ENCODE measurements at regions not wholly inside any gene's neighbourhood (a gene's known extent, or its start where the extent isn't known, plus 50 kb on each side); places are given as distances from the start of the nearest gene placed in this dataset.

- ChIA-PET POLR2A (no interaction called here), CTCF (ENCODE audit: low intra/inter-chr PET ratio) (interaction anchor here (0.7 kb wide), 1 partner anchor 13 kb away, joined by 4 read pairs; no protein-coding TSS in a partner anchor)
- FAIRE-seq (no peak), DNase-seq (ENCODE audit: extremely low read depth in 1 of 4, low spot score in 3 of 4) (no peak), ATAC-seq (no peak)
- Histone ChIP-seq H3K9me1 (ENCODE audit: control insufficient read depth, insufficient read depth, low read length) (no peaks in the 10 kb centered on the region), H3K79me2 (ENCODE audit: control insufficient read depth, insufficient read depth, low read length) (no peaks in the 10 kb centered on the region), H4K20me1 (replicated peaks; ENCODE audit: control insufficient read depth, insufficient read depth, low read length) (no peaks in the 10 kb centered on the region), H3K27ac (ENCODE audit: extremely low read depth, low read depth, low read length) (no peak overlapping the region), H3K27me3 (ENCODE audit: control insufficient read depth in 2 of 2, insufficient read depth in 2 of 2, low read length in 2 of 2) (no peaks in the 10 kb centered on the region), H3K4me3 (no peak overlapping the region), H3K9me3 (replicated peaks; ENCODE audit: control insufficient read depth, insufficient read depth, low read depth, low read length) (no peaks in the 10 kb centered on the region), H2AFZ (ENCODE audit: low read depth, low read length) (no peak overlapping the region), H3K9ac (ENCODE audit: insufficient read depth in 1 of 2, low read depth in 2 of 2, low read length in 2 of 2) (no peak overlapping the region), H3K4me1 (replicated peaks in 1 of 2; ENCODE audit: control insufficient read depth in 2 of 2, insufficient read depth in 2 of 2, low read length in 2 of 2) (no peaks in the 10 kb centered on the region), H3K4me2 (ENCODE audit: insufficient read depth, low read length) (no peak overlapping the region), H3K36me3 (ENCODE audit: control insufficient read depth, insufficient read depth, low read length) (no peaks in the 10 kb centered on the region)
- intact Hi-C loops (cut with micrococcal nuclease) (no loop called here), in situ Hi-C loops (cut with MboI) (no loop called here)
- no TSS peak for BruUV-seq (replicated peaks)
- under 1% methylated on average over 10 of the region's 11 CpGs for WGBS (ENCODE audit: insufficient coverage, low coverage, missing lambda C conversion rate)
- TF ChIP-seq LEF1 (IDR thresholded peaks at IDR 0.05) (no peak), TGIF2 (CRISPR knock-in tag; IDR thresholded peaks at IDR 0.05) (no peak), ZKSCAN8 (CRISPR knock-in tag; IDR thresholded peaks at IDR 0.05) (no peak), MYNN (IDR thresholded peaks at IDR 0.05) (no peak), MYNN (CRISPR knock-in tag; IDR thresholded peaks at IDR 0.05) (no peak), USF1 (CRISPR knock-in tag; IDR thresholded peaks at IDR 0.05) (no peak), NR2F6 (CRISPR knock-in tag; IDR thresholded peaks at IDR 0.05) (no peak)
- TF ChIP-seq, protein P1, sequence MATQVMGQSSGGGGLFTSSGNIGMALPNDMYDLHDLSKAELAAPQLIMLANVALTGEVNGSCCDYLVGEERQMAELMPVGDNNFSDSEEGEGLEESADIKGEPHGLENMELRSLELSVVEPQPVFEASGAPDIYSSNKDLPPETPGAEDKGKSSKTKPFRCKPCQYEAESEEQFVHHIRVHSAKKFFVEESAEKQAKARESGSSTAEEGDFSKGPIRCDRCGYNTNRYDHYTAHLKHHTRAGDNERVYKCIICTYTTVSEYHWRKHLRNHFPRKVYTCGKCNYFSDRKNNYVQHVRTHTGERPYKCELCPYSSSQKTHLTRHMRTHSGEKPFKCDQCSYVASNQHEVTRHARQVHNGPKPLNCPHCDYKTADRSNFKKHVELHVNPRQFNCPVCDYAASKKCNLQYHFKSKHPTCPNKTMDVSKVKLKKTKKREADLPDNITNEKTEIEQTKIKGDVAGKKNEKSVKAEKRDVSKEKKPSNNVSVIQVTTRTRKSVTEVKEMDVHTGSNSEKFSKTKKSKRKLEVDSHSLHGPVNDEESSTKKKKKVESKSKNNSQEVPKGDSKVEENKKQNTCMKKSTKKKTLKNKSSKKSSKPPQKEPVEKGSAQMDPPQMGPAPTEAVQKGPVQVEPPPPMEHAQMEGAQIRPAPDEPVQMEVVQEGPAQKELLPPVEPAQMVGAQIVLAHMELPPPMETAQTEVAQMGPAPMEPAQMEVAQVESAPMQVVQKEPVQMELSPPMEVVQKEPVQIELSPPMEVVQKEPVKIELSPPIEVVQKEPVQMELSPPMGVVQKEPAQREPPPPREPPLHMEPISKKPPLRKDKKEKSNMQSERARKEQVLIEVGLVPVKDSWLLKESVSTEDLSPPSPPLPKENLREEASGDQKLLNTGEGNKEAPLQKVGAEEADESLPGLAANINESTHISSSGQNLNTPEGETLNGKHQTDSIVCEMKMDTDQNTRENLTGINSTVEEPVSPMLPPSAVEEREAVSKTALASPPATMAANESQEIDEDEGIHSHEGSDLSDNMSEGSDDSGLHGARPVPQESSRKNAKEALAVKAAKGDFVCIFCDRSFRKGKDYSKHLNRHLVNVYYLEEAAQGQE (IDR thresholded peaks at IDR 0.05; ENCODE audit: borderline replicate concordance): no peak
- TF ChIP-seq, protein P1 (CRISPR knock-in tag; IDR thresholded peaks at IDR 0.05; ENCODE audit: low read depth): no peak
Observed at GRCh38 chr16:35255816-35256215, 1796.4 kb downstream of the TP53TG3F start.

All from K562 (cell line).